Inferior parietal cortex (tissue), 1 donor: ENCODE measurements at regions not wholly inside any gene's neighbourhood (a gene's known extent, or its start where the extent isn't known, plus 50 kb on each side); places are given as distances from the start of the nearest gene placed in this dataset.

Experiments used
- DNase-seq: peaks from one replicate; pipeline ENCODE4 v3.0.0-alpha.2; 2016; ENCODE audit errors: extremely low spot score

DNA sequence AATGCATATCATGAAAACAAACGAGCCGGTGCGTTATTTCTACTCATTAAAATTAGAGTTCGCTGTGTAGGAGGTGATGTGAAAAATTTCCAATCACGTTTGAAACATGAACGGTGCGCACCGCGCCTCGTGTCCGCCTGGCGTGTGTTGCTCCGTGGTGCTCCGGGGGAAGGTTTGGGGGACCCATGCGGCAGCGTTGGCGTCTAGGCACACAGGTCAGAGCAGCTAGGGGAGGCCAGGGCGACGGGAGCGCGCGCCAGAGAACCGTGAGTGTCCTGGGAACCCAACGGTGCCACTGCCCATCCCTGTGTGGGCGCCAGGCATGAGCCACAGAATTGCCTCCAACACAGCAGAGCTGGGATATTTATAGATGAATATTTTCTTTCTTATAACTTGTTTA is 70.6 kb upstream of the ADARB2 start:
- no peak for DNase-seq

DNA sequence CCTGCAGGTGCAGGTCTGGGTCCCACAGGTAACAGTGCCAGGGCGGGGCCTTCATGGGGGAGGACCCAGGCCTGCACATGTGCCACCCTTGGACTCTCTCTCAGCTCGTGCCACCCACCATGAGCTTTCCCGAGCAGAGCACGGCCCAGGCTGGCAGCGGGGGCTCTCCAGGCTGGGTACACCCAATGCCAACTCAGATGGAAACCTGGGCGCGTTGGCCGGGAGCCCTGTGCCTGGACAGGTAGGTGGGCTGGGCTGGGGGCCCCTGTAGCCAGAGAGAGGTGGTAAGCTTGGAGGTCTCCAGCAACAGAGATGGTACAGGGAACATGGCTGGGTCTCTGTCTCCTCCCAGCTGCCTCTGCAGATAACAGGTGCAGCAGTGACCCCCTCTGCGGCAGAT is 69.9 kb upstream of the ADARB2 start:
- DNase-seq, result no peak

DNA sequence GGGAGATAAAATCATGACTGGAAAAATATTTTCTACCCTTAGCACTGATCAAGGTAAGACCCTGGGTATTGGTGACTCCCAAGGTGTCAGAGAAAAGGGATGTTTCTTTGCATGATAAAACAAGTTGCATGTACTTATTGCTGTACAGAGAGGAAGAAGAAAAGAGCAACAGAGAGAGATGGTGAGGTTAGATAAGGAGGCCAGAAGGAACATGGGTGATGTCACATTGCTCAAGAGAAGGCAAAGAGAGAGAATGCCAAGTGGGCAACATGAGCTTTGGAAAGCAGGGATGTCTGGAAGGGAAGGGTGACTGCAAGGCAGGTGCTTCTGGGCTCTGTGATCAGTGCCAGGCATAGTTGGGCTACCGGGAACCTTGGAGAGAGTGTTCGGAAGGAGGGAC is 65.1 kb upstream of the ADARB2 start:
- DNase-seq, result no peak

DNA sequence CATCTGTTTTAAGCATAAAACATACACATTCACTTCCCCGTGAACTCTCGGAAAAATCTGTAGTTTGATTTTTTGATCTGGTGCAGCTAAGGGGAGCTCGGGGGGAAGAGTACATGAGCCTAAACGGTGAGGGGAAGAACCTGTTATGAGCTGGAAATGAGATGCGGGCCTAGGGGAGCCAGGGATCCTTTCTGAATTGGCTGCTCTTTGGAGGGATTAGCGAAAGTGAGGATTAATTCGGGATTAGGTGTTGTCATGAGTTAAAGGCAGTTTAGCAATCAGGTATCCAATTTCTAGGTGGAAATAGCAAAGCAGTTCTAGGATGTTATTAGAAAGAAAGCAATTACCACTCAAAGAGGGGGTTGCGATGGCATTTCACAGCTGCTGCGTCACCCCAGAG is 51.1 kb upstream of the ADARB2 start:
- DNase-seq, result no peak
